Common myeloid progenitor, CD34-positive (primary cell): ENCODE measurements at regions not wholly inside any gene's neighbourhood (a gene's known extent, or its start where the extent isn't known, plus 50 kb on each side); places are given as distances from the start of the nearest gene placed in this dataset.

ENCODE experiments used
- CTCF ChIA-PET: fragments of 350-600 bp; sonication (Branson Sonifier 250); formaldehyde crosslinking; loops from one replicate; lab custom pipeline; 2021; ENCODE audit warnings: antibody characterized with exemption; lab: Charles Lee
- POLR2A ChIA-PET: fragments of 350-600 bp; sonication (Branson Sonifier 250); formaldehyde crosslinking; loops from one replicate; lab custom pipeline; 2021; ENCODE audit warnings: antibody characterized with exemption; lab: Charles Lee
- DNase-seq, 3 donors: peaks; one replicate each; pipeline versions ENCODE4 v3.0.0 to v3.0.0-alpha.2; 2013
- H3K27ac ChIP-seq, 2 experiments: 1 replicate in 1 of 2; 2 replicates in 1 of 2; pipeline ENCODE4 v1.7.0; 2013; ENCODE audit warnings: inconsistent platforms in 2 of 2, low read length in 2 of 2, mild to moderate bottlenecking in 2 of 2, low read depth in 1 of 2, moderate library complexity in 1 of 2; ENCODE audit not compliant: severe bottlenecking in 2 of 2, insufficient read depth in 1 of 2, poor library complexity in 1 of 2
- H3K27me3 ChIP-seq, 5 experiments: replicated peaks in 2 of 5; 1 replicate in 3 of 5; 2 replicates in 2 of 5; pipeline versions ENCODE4 v1.6.1 to v1.7.0; 2013; ENCODE audit warnings: low read length in 4 of 5, mild to moderate bottlenecking in 2 of 5, moderate library complexity in 2 of 5, inconsistent platforms in 1 of 5; ENCODE audit not compliant: insufficient read depth in 5 of 5, control insufficient read depth in 4 of 5
- H3K36me3 ChIP-seq, 4 experiments: 1 replicate in 2 of 4; 2 replicates in 2 of 4; pipeline versions ENCODE4 v1.6.1 to v1.7.0; 2013; ENCODE audit warnings: low read length in 3 of 4, control low read depth in 1 of 4, mild to moderate bottlenecking in 1 of 4; ENCODE audit not compliant: control insufficient read depth in 4 of 4, insufficient read depth in 4 of 4
- H3K4me1 ChIP-seq, 4 experiments: 1 replicate in 3 of 4; 2 replicates in 1 of 4; pipeline versions ENCODE4 v1.6.1 to v1.7.1; 2013; ENCODE audit warnings: low read length in 3 of 4, mild to moderate bottlenecking in 3 of 4, control low read depth in 1 of 4, inconsistent platforms in 1 of 4, moderate library complexity in 1 of 4; ENCODE audit not compliant: control insufficient read depth in 4 of 4, insufficient read depth in 4 of 4; ENCODE audit errors: control extremely low read depth in 1 of 4
- H3K4me3 ChIP-seq, 7 experiments: 1 replicate in 4 of 7; 2 replicates in 3 of 7; pipeline versions ENCODE4 v1.5.1 to v1.7.0; 2013; ENCODE audit warnings: mild to moderate bottlenecking in 7 of 7, low read length in 6 of 7, moderate library complexity in 6 of 7, inconsistent platforms in 2 of 7, low read depth in 2 of 7, control low read depth in 1 of 7; ENCODE audit not compliant: insufficient read depth in 4 of 7, control insufficient read depth in 1 of 7; ENCODE audit errors: extremely low read depth in 1 of 7
- H3K9me3 ChIP-seq, 5 experiments: 1 replicate in 4 of 5; 2 replicates in 1 of 5; pipeline versions ENCODE4 v1.6.1 to v1.7.1; 2013; ENCODE audit warnings: low read length in 4 of 5, mild to moderate bottlenecking in 2 of 5, inconsistent platforms in 1 of 5, low read depth in 1 of 5, moderate library complexity in 1 of 5; ENCODE audit not compliant: control insufficient read depth in 4 of 5, insufficient read depth in 2 of 5; ENCODE audit errors: control extremely low read depth in 1 of 5
- WGBS: methylation state at CpG from one replicate; pipeline ENCODE4 v1.1.5; 2013; ENCODE audit not compliant: insufficient coverage; 5-methylcytosine and 5-hydroxymethylcytosine counted together

- POLR2A ChIA-PET = no interaction called here
- WGBS = 82% methylated on average over 2 of the region's 4 CpGs
- CTCF ChIA-PET = no interaction called here
Observed at GRCh38 chr6:159506048-159506447, 187.0 kb downstream of the SOD2 start.

GRCh38 chr6:159505140-159505922 is 187.7 kb downstream of the SOD2 start:
- Histone ChIP-seq H3K27me3 (peaks cover 0 to 5% (median 0%) of the 10 kb centered on the region in 5 experiments), H3K27ac (no peak overlapping the region), H3K9me3 (no peaks in the 10 kb centered on the region), H3K4me1 (no peaks in the 10 kb centered on the region), H3K36me3 (no peaks in the 10 kb centered on the region), H3K4me3 (no peak overlapping the region)
- CTCF ChIA-PET = no interaction called here
- POLR2A ChIA-PET = no interaction called here
- 96% methylated on average over 17 of the region's 19 CpGs for WGBS
- DNase-seq = no peak

More at GRCh38 chr6:159506048-159506447, 187.0 kb downstream of the SOD2 start:
- Histone ChIP-seq H3K27me3 (peaks cover 0 to 5% (median 0%) of the 10 kb centered on the region in 5 experiments), H3K4me1 (no peaks in the 10 kb centered on the region), H3K9me3 (no peaks in the 10 kb centered on the region), H3K36me3 (no peaks in the 10 kb centered on the region), H3K4me3 (no peak overlapping the region), H3K27ac (no peak overlapping the region)
- DNase-seq = peak in 1 of 3 donors; percentile 5

DNA sequence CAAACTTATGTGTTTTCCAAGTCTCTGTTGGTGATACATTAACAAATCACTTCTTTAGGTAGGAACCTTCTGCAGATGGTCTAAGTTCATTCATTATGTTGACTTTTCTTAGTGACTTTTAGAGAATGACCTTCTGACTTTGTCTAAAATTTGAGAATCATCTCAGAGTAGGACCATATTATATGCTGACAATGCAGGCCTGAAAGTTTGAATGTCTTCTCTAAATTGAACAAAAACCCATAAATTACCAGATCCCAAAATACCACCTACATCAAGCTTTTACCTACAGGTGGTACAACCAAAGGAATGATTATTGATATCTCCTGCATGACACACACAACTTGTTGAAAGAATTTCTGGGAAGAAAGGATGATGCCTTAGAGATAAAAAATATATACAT is 191.5 kb downstream of the SOD2 start:
- no peak overlapping the region for H3K4me3 ChIP-seq
- ChIA-PET CTCF (no interaction called here), POLR2A (no interaction called here)
- no peak overlapping the region for H3K27ac ChIP-seq
- H3K9me3 ChIP-seq = peaks cover 0 to 3% (median 0%) of the 10 kb centered on the region in 5 experiments
- DNase-seq = no peak
- no peaks in the 10 kb centered on the region for H3K4me1 ChIP-seq
- H3K27me3 ChIP-seq = peaks cover 0 to 5% (median 0%) of the 10 kb centered on the region in 5 experiments
- H3K36me3 ChIP-seq = no peaks in the 10 kb centered on the region

- POLR2A ChIA-PET = no interaction called here
- 27% methylated on average over 1 of the region's 3 CpGs for WGBS
- H3K4me3 ChIP-seq = no peak overlapping the region
- no peak overlapping the region for H3K27ac ChIP-seq
- peaks cover 0 to 4% (median 0%) of the 10 kb centered on the region in 5 experiments for H3K27me3 ChIP-seq
- H3K9me3 ChIP-seq = peaks cover 0 to 3% (median 0%) of the 10 kb centered on the region in 5 experiments
- no peaks in the 10 kb centered on the region for H3K36me3 ChIP-seq
- H3K4me1 ChIP-seq = no peaks in the 10 kb centered on the region
- CTCF ChIA-PET = no interaction called here
- peak; percentile 21 to 58 (median 37) for DNase-seq
Observed at GRCh38 chr6:159499034-159499433, 194.0 kb downstream of the SOD2 start.

GRCh38 chr6:159494586-159494972 is 198.5 kb downstream of the SOD2 start:
- Histone ChIP-seq H3K9me3 (peaks cover 0 to 3% (median 0%) of the 10 kb centered on the region in 5 experiments), H3K4me3 (no peak overlapping the region), H3K27ac (no peak overlapping the region), H3K27me3 (peaks cover 0 to 5% (median 0%) of the 10 kb centered on the region in 5 experiments), H3K4me1 (no peaks in the 10 kb centered on the region), H3K36me3 (no peaks in the 10 kb centered on the region)
- CTCF ChIA-PET = no interaction called here
- DNase-seq = no peak
- POLR2A ChIA-PET = no interaction called here
- WGBS = 95% methylated on average over 5 of the region's 5 CpGs

DNA sequence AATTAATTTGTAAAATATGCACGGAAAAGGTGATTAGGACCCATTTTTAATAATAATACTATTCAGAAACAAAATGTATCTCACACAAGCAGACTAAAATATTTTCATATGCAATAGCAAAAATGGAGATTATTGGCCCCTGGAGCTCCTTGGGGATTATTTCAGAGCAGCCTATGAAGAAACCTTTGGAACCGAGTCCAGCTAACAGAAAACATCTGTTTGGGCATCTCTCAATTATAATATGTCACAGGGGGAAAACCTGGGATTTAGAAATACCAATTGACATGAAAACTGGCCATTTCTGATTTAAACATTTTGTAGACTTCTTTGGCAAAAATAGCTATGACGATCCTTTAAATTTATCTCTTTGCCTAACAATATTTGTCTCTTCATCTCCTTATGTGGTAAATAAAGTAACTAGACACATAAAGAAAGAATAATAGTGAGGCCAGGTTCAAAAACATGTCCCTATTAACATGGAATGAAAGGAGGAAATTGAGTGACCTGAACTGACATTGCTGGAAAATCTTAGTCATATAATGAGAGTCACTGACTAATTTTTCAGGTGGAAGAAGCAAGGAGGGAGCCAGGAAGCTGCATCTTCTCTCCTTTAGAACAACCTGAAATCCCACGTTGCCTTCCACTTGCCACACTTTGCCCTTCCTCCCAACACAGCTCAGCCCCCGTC is 199.0 kb downstream of the SOD2 start:
- no peak overlapping the region for H3K27ac ChIP-seq

More for the DNA sequence above, 199.0 kb downstream of the SOD2 start:
- Histone ChIP-seq H3K27me3 (peaks cover 0 to 5% (median 0%) of the 10 kb centered on the region in 5 experiments), H3K36me3 (no peaks in the 10 kb centered on the region), H3K9me3 (peaks cover 0 to 3% (median 0%) of the 10 kb centered on the region in 5 experiments), H3K4me1 (no peaks in the 10 kb centered on the region), H3K4me3 (no peak overlapping the region)
- WGBS = 79% methylated on average over 3 of the region's 5 CpGs
- ChIA-PET POLR2A (no interaction called here), CTCF (no interaction called here)
- no peak for DNase-seq
